ENCODE measurements at regions not wholly inside any gene's neighbourhood (a gene's known extent, or its start where the extent isn't known, plus 50 kb on each side); places are given as distances from the start of the nearest gene placed in this dataset.

GRCh38 chr2:52916981-52917380, 850.6 kb upstream of the CHAC2 start:
- DNase-seq = no peak

- DNase-seq = no peak
These were observed 863.2 kb upstream of the CHAC2 start for GRCh38 chr2:52904355-52904891.

GRCh38 chr2:52897511-52898044, 870.0 kb upstream of the CHAC2 start:
- no peak for DNase-seq

GRCh38 chr2:52895726-52896340, 871.8 kb upstream of the CHAC2 start:
- DNase-seq = no peak

DNA sequence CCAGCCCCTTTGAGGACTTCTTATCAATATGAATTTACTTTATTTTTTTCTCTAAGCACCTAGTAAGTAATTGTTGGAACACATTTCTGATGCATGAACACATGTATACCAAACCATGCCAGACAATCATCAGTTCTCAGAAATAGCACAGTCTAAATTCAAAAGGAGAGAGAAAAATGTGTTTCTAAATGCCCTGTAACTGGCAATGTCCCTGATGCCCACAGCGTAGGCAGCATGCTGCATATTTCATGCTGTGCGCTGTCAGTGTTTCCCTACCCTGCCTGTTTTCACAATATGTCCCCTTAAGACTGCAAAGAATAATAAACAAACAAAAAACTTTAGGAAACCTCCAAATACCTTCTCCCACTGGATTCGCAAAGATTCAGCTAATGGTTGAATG, 881.0 kb upstream of the CHAC2 start:
- DNase-seq = no peak

DNA sequence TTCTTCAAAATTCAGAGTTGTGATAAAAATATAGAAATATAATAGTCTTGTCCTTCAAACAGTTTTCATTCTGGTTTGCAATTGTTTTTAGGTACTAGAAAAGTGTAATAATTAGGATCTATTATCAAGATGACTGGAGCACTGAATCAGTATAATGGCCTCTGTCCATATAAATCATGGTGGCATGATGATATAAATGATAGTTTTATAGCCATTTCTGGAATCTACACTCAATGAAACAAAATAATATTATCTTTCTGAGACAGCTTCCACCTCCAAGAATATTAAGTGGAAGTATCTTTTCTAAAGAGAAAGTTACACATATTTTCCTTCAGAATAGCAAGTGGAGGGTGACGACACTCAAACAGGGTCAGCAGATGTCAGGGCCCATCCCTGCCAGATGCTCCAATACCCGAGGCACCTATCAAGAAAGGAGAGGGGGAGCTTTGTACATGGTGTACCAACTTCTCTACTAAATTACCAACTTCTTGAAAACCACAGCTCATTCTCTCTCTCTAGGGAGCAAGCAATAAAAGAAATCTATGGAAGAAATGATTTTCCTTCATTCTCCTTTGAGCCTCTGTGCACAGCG, 882.7 kb upstream of the CHAC2 start:
- DNase-seq = no peak

DNA sequence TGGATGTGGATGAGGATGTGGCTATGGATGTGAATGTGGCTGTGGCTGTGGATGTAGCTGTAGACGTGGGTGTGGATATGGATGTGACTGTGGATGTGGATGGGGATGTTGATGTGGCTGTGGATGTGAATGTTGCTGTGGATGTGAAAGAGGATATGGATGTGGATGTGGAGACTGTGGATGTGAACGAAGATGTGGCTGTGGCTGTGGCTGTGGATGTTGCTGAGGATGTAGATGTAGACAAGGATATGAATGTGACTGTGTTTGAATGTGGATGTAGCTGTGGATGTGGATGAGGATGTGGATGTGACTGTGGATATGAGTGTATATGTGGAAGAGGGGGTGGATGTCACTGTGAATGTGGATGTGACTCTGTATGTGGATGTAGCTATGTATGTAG, 884.6 kb upstream of the CHAC2 start:
- no peak for DNase-seq

GRCh38 chr2:52881606-52882005, 886.0 kb upstream of the CHAC2 start:
- no peak for DNase-seq

GRCh38 chr2:52880872-52881271, 886.7 kb upstream of the CHAC2 start:
- DNase-seq = no peak

GRCh38 chr2:52879561-52879960, 888.0 kb upstream of the CHAC2 start:
- no peak for DNase-seq

GRCh38 chr2:52877703-52878102, 889.9 kb upstream of the CHAC2 start:
- no peak for DNase-seq

GRCh38 chr2:52874466-52875106, 893.0 kb upstream of the CHAC2 start:
- DNase-seq = no peak

GRCh38 chr2:52862801-52863200, 904.8 kb upstream of the CHAC2 start:
- DNase-seq = no peak

DNA sequence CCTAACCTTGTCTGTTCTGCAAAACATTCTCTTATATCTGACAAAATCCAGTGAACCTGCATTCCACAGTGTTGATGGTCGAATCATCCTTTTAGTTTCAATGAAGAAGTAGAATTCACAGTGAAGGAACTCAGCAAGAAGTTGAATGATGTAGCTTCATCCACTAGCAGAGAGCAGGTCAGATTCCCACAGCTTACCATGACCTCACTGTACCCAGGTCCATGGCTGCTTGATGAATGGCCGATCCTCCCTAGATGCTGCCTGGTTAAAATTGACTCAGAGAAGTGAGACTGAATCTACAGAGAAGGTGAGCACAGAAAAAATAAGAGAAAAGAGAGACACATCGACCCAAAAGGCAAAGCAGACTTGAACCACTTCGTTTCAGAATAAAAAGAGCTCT, 906.0 kb upstream of the CHAC2 start:
- no peak for DNase-seq

DNA sequence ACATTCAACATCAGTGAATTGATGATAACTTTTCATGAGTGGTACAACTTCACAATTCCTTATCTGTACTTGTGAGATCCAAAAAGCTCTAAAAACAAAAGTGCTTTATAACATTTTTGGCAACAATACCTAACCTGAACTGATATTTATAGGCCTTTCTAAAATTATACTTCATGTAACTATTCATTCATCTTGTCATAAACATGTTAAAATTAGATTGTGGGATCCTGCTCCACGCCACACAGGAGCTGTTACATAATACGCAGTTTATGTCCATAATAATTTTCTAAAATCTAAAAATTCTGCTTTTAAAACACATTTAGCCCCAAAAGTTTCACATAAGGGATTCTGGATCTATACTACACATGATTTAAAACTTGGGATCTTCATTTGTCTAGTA, 908.5 kb upstream of the CHAC2 start:
- no peak for DNase-seq

GRCh38 chr2:52857722-52858121, 909.9 kb upstream of the CHAC2 start:
- no peak for DNase-seq

DNA sequence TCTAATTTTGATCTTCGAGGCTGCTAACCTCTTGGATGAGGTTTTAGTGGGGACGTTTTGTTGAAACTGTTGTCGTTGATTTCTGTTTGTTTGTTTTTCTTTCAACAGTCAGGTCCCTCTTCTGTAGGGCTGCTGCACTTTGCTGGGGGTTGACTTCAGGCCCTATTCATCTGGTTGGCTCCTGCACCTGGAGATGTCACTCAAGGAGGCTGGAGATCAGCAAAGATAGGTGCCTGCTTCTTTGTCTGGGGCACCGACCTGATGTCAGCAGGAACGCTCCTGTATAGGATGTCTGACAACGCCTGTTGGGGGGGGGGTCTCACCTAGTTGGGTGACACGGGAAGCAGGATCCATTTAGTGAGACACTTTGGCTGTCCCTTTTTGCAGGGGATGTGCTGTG, 915.6 kb upstream of the CHAC2 start:
- no peak for DNase-seq

DNA sequence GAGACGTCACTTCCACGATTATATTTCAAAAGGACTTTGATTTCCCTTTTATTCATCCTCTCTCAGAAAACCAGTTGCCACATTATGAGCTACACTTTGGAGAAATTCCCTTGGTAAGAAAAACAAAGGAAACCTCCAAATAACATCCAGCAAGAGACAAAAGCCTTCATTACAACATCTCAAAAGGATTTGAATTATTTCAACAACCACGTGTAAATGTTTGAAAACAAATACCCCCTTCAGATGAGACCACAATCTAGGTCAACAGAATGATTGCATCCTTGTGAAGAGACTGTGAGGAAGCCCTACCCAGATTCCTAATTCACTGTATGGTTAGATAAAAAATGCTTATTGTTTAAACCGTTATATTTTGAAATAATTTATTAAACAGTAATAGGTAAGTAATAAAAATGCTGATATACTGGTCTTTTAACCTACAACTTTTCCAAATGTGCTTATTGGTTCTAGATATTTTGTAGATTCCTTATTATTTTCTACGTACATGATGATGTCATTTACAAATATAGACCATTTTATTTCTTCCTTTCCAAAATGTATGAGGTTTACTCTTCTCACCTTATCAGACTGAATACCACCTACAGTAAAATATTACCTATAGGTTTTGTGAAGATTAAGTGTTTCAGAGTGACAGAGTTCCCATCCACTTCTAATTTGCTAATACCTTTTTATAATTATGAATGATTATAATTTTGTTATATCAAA, 922.7 kb upstream of the CHAC2 start:
- DNase-seq = no peak

DNA sequence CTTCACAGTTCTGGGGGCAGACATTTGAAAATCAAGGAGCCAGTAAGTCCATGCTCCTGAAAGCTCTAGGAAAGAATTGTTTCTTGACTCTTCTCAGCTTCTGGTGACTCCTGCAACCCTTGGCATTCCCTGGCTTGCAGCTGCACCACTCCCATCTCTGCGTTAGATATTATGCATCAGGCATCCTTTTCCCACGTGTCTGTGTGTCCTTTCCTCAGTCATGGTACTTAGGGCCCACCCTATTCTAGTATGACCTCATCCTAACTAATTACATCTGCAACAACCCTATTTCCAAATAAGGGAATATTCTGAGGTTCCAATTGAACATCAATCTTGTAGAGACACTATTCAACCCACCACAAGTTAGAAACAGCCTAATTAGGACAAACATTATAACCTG, 931.7 kb upstream of the CHAC2 start:
- DNase-seq = no peak

GRCh38 chr2:52831216-52831615, 936.4 kb upstream of the CHAC2 start:
- DNase-seq = no peak

- no peak for DNase-seq
These were observed 939.5 kb upstream of the CHAC2 start for GRCh38 chr2:52828112-52828511.

- DNase-seq = no peak
These were observed 946.0 kb upstream of the CHAC2 start for GRCh38 chr2:52821631-52822030.

- DNase-seq = no peak
These were observed 948.6 kb upstream of the CHAC2 start for GRCh38 chr2:52818958-52819357.

DNA sequence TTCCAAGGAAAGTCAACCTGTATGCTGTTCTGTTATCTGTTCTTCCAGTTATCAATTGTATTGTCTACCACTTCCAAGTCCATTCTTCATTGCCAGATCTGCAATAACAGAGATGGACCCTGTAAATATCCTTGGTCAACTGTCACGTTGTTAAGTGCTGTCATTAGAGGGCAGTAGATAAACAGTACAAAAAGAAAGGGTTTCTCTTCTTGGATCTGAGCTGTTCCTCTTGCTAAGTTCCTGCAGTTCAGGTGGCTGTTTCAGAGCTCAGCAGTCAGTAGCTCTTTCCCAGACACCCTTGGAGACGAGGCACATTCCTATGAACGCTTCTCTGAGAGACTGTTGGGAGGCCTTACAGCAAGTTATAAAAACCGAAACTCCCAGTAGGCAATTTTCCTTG, 957.1 kb upstream of the CHAC2 start:
- no peak for DNase-seq
